SHP77 treated with DMSO at 0.1 percent for 48 hours (cell line): ENCODE measurements at regions not wholly inside any gene's neighbourhood (a gene's known extent, or its start where the extent isn't known, plus 50 kb on each side); places are given as distances from the start of the nearest gene placed in this dataset.
"Not testable (repeated sequence)": the region's sequence is repeated elsewhere in the genome, so short reads cannot be mapped to it uniquely, and the experiment has no call there.

Source experiments
- DNase-seq: peaks from one replicate; lab custom pipeline; 2025; lab: John Stamatoyannopoulos, UW

GRCh38 chr12:13562915-13563742 lies 366.6 kb downstream of the EMP1 start:
- DNase-seq = no peak

GRCh38 chr12:13561923-13562322 lies 365.4 kb downstream of the EMP1 start:
- no peak for DNase-seq

GRCh38 chr12:13559318-13559978 lies 362.9 kb downstream of the EMP1 start:
- DNase-seq = no peak

- no peak for DNase-seq
Measured at GRCh38 chr12:13552830-13553229, 356.3 kb downstream of the EMP1 start.

- no peak for DNase-seq
Measured at GRCh38 chr12:13547283-13547682, 350.8 kb downstream of the EMP1 start.

GRCh38 chr12:13546231-13546630 lies 349.7 kb downstream of the EMP1 start:
- DNase-seq = no peak

GRCh38 chr12:13539051-13539450 lies 342.5 kb downstream of the EMP1 start:
- no peak for DNase-seq

- DNase-seq = no peak
Measured at GRCh38 chr12:13538136-13538535, 341.6 kb downstream of the EMP1 start.

GRCh38 chr12:13537623-13538022 lies 341.1 kb downstream of the EMP1 start:
- no peak for DNase-seq

- no peak for DNase-seq
Measured at GRCh38 chr12:13536219-13536910, 339.8 kb downstream of the EMP1 start.

- DNase-seq = no peak
Measured at GRCh38 chr12:13534645-13535398, 338.3 kb downstream of the EMP1 start.

GRCh38 chr12:13534242-13534641 lies 337.7 kb downstream of the EMP1 start:
- DNase-seq = no peak

GRCh38 chr12:13530966-13531365 lies 334.4 kb downstream of the EMP1 start:
- DNase-seq = no peak

GRCh38 chr12:13526185-13526921 lies 329.8 kb downstream of the EMP1 start:
- not testable (repeated sequence) for DNase-seq

- DNase-seq = no peak
Measured at GRCh38 chr12:13523536-13524307, 327.2 kb downstream of the EMP1 start.

GRCh38 chr12:13518034-13518433 lies 321.5 kb downstream of the EMP1 start:
- DNase-seq = not testable (repeated sequence)

- no peak for DNase-seq
Measured at GRCh38 chr12:13509740-13510139, 313.2 kb downstream of the EMP1 start.

GRCh38 chr12:13505636-13506035 lies 309.1 kb downstream of the EMP1 start:
- DNase-seq = no peak

GRCh38 chr12:13505224-13505623 lies 308.7 kb downstream of the EMP1 start:
- DNase-seq = no peak

GRCh38 chr12:13504736-13505135 lies 308.2 kb downstream of the EMP1 start:
- no peak for DNase-seq

GRCh38 chr12:13504074-13504473 lies 307.5 kb downstream of the EMP1 start:
- DNase-seq = no peak
